Adrenal gland (tissue), 5 donors: ENCODE measurements at regions not wholly inside any gene's neighbourhood (a gene's known extent, or its start where the extent isn't known, plus 50 kb on each side); places are given as distances from the start of the nearest gene placed in this dataset.

Experiments used
- POLR2A ChIP-seq, 2 donors: fragments of 450-650 bp; IDR thresholded peaks; one replicate each; pipeline ENCODE4 v1.6.1; 2017; ENCODE audit warnings: antibody characterized with exemption in 2 of 2, mild to moderate bottlenecking in 2 of 2, moderate library complexity in 1 of 2
- TF ChIP-seq, protein P1 (sequence below), 6 experiments: fragments of 450-650 bp in 4 of 6; fragments of 200-600 bp in 2 of 6; sonication (generic) in 1 of 6; IDR thresholded peaks; 1 replicate in 5 of 6; 2 replicates in 1 of 6; pipeline versions ENCODE4 v1.5.1 to v1.8.0; 2016 to 2021; ENCODE audit warnings: antibody characterized with exemption in 6 of 6, mild to moderate bottlenecking in 2 of 6, moderate library complexity in 1 of 6
- donor health status: DM: no; HTN: no; CAD: no.

DNA sequence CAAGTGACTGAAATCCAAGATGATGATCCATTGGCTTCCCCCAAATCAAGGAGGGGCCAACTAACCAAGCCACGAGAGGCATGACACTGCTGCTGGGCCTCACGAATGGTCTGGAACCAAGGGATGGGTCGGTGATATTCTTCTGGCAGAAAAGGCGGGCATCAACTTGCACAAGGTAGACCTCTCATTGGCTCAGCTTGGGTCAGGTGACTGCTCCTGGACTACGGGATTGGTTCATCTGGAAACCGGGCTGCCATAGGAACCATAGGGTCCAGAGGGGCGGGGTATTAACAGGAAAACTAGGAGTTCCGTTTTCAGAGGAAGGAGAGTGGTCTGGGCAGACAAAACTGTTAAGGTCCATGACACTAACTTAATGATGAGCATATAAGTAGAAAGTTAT is 100.9 kb downstream of the TFAP2C start:
- TF ChIP-seq, protein P1, sequence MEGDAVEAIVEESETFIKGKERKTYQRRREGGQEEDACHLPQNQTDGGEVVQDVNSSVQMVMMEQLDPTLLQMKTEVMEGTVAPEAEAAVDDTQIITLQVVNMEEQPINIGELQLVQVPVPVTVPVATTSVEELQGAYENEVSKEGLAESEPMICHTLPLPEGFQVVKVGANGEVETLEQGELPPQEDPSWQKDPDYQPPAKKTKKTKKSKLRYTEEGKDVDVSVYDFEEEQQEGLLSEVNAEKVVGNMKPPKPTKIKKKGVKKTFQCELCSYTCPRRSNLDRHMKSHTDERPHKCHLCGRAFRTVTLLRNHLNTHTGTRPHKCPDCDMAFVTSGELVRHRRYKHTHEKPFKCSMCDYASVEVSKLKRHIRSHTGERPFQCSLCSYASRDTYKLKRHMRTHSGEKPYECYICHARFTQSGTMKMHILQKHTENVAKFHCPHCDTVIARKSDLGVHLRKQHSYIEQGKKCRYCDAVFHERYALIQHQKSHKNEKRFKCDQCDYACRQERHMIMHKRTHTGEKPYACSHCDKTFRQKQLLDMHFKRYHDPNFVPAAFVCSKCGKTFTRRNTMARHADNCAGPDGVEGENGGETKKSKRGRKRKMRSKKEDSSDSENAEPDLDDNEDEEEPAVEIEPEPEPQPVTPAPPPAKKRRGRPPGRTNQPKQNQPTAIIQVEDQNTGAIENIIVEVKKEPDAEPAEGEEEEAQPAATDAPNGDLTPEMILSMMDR (IDR thresholded peaks at IDR 0.05): no peak
- no peak for TF ChIP-seq POLR2A (IDR thresholded peaks at IDR 0.05)
